ENCODE measurements at regions not wholly inside any gene's neighbourhood (a gene's known extent, or its start where the extent isn't known, plus 50 kb on each side); places are given as distances from the start of the nearest gene placed in this dataset.

DNA sequence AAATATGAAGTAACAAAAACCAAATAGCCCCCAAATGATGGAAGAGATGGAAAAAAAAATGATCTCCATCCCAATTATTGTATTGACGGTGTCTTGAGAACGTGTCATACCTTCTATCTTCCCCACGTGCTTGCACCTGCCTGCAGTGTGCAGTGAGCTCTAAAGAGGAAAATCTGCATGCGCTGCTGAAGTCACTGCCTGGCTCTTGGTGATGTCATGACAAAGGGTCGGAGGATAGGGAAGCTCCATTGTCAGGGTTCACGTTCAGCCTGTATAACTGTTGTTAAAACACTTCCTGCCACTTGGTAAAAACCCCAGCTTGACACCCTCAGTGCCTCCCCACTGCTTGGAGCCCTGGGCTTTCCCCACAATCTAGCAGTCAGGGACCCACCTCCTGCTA, 549.2 kb upstream of the MKI67 start:
- no peak for TF ChIP-seq CTCF (IDR thresholded peaks at IDR 0.05; ENCODE audit: low read depth, low read length)
- no peak for TF ChIP-seq EZH2phosphoT487 (IDR thresholded peaks at IDR 0.05; ENCODE audit: low read depth)

All from OCI-LY3 (cell line).